Hepatocyte (in vitro differentiated cells): ENCODE measurements at regions not wholly inside any gene's neighbourhood (a gene's known extent, or its start where the extent isn't known, plus 50 kb on each side); places are given as distances from the start of the nearest gene placed in this dataset.
A peak's percentile ranks its signal among the peaks of the same experiment; 100 is the strongest.
"Not testable (repeated sequence)": the region's sequence is repeated elsewhere in the genome, so short reads cannot be mapped to it uniquely, and the experiment has no call there.

Source experiments
- DNase-seq: peaks from one replicate; pipeline ENCODE4 v3.0.0-alpha.2; 2016; ENCODE audit warnings: low spot score
- H2AFZ ChIP-seq: fragments of 200-600 bp; sonication (generic); 2 replicates; pipeline ENCODE4 v1.6.0; 2016; ENCODE audit warnings: antibody characterized with exemption, mild to moderate bottlenecking
- H3K27ac ChIP-seq: fragments of 200-600 bp; sonication (generic); 2 replicates; pipeline ENCODE4 v1.5.1; 2016; ENCODE audit warnings: mild to moderate bottlenecking
- H3K27me3 ChIP-seq: fragments of 200-600 bp; sonication (generic); 2 replicates; pipeline ENCODE4 v1.6.1; 2016
- H3K36me3 ChIP-seq: fragments of 200-600 bp; sonication (generic); replicated peaks from 2 replicates; pipeline ENCODE4 v1.5.1; 2016; ENCODE audit warnings: low read depth; ENCODE audit not compliant: insufficient read depth
- H3K4me1 ChIP-seq: fragments of 200-600 bp; sonication (generic); 2 replicates; pipeline ENCODE4 v1.5.1; 2016; ENCODE audit warnings: mild to moderate bottlenecking, moderate library complexity; ENCODE audit not compliant: insufficient read depth
- H3K4me2 ChIP-seq: fragments of 200-600 bp; sonication (generic); 2 replicates; pipeline ENCODE4 v1.6.0; 2016
- H3K4me3 ChIP-seq: fragments of 200-600 bp; sonication (generic); 2 replicates; pipeline ENCODE4 v1.5.1; 2016; ENCODE audit warnings: mild to moderate bottlenecking
- H3K79me2 ChIP-seq: fragments of 200-600 bp; sonication (generic); 2 replicates; pipeline ENCODE4 v1.6.0; 2017; ENCODE audit warnings: mild to moderate bottlenecking
- H3K9me2 ChIP-seq: fragments of 200-600 bp; sonication (generic); replicated peaks from 2 replicates; pipeline ENCODE4 v1.6.0; 2017; ENCODE audit warnings: mild to moderate bottlenecking; ENCODE audit not compliant: insufficient read depth
- H3K9me3 ChIP-seq: fragments of 200-600 bp; sonication (generic); 2 replicates; pipeline ENCODE4 v1.5.1; 2016; ENCODE audit warnings: low read depth, mild to moderate bottlenecking
- H4K20me1 ChIP-seq: fragments of 200-600 bp; sonication (generic); 2 replicates; pipeline ENCODE4 v1.6.0; 2016; ENCODE audit warnings: mild to moderate bottlenecking; ENCODE audit not compliant: insufficient read depth, poor library complexity, severe bottlenecking
- CTCF ChIP-seq: fragments of 200-600 bp; sonication (generic); IDR thresholded peaks from 2 replicates; pipeline ENCODE4 v1.5.1; 2016; ENCODE audit warnings: antibody characterized with exemption, mild to moderate bottlenecking; ENCODE audit not compliant: poor library complexity
- EZH2 ChIP-seq: fragments of 200-600 bp; sonication (generic); IDR thresholded peaks from 2 replicates; pipeline ENCODE4 v1.6.1; 2016; ENCODE audit warnings: antibody characterized with exemption, mild to moderate bottlenecking, borderline replicate concordance
- EZH2phosphoT487 ChIP-seq: fragments of 200-600 bp; sonication (generic); IDR thresholded peaks from one replicate; pipeline ENCODE4 v1.6.1; 2018; ENCODE audit warnings: antibody characterized with exemption, mild to moderate bottlenecking, low read depth, moderate library complexity; ENCODE audit not compliant: unreplicated experiment, severe bottlenecking
- WGBS: methylation state at CpG from one replicate; pipeline ENCODE4 v1.1.6; 2016; ENCODE audit warnings: low lambda C conversion rate; ENCODE audit errors: missing lambda C conversion rate; 5-methylcytosine and 5-hydroxymethylcytosine counted together

GRCh38 chr7:17098515-17098914, 199.9 kb upstream of the AHR start:
- Histone ChIP-seq H3K9me2 (no peaks in the 10 kb centered on the region), H2AFZ (no peak overlapping the region), H3K4me3 (no peak overlapping the region), H4K20me1 (no peaks in the 10 kb centered on the region), H3K4me1 (no peaks in the 10 kb centered on the region), H3K9me3 (no peaks in the 10 kb centered on the region), H3K79me2 (no peaks in the 10 kb centered on the region), H3K4me2 (no peak overlapping the region), H3K27me3 (no peaks in the 10 kb centered on the region), H3K27ac (no peak overlapping the region), H3K36me3 (no peaks in the 10 kb centered on the region)
- no peak for DNase-seq
- TF ChIP-seq EZH2: no peak
- TF ChIP-seq CTCF: no peak
- TF ChIP-seq EZH2phosphoT487: no peak
- 89% methylated on average over 1 of the region's 1 CpG for WGBS

DNA sequence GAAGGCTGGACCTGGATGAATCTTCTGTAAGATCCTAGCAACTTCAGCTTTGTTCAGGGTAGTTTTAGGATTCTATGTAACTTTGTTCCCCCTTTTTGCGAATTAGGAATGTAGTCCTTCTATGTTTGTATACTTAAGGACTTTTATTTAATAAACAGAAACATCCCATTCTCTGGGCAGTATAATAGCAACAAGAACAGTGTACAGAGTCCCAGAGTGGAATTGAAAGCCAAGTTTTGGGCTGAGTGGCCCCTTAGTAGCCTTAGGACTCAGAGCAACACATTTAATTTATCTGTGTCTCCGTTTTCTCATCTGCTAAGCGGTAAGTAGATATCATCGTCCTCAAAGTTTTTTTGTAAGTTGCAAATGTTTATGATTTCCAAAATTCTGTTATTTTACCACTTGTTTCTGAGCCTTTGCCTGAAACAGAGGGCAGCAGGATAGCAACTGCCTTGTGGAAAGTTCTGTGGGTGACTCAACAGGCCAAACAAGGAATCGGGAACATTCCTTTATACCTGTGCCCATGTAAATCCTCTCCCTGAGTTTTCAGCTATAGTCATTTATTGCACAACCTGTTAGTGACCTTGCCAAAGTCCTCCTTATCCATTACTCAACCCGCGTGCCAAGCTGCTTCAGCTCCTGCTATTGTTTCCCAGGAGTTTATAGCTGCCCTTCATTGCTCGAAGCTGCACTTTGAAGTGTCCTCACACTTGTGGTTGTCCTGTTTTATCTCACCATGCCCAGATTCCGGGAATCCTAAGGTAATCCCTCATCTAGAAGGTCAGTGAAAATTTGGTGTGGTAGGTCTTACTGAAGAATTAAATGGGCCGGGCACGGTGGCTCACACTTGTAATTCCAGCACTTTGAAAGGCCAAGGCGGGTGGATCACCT, 199.1 kb upstream of the AHR start:
- H3K9me3 ChIP-seq: no peaks in the 10 kb centered on the region
- WGBS: 69% methylated on average over 12 of the region's 12 CpGs
- H4K20me1 ChIP-seq: no peaks in the 10 kb centered on the region
- no peaks in the 10 kb centered on the region for H3K36me3 ChIP-seq
- H2AFZ ChIP-seq: no peak overlapping the region
- DNase-seq: peak; percentile 74
- H3K27ac ChIP-seq: peak overlapping the region; percentile 74
- TF ChIP-seq EZH2phosphoT487 (no peak), CTCF (no peak), EZH2 (no peak)
- H3K4me1 ChIP-seq: no peaks in the 10 kb centered on the region
- H3K79me2 ChIP-seq: no peaks in the 10 kb centered on the region
- H3K4me2 ChIP-seq: no peak overlapping the region
- H3K4me3 ChIP-seq: no peak overlapping the region
- H3K27me3 ChIP-seq: no peaks in the 10 kb centered on the region
- H3K9me2 ChIP-seq: no peaks in the 10 kb centered on the region

GRCh38 chr7:17099974-17100509, 198.4 kb upstream of the AHR start:
- not testable (repeated sequence) for H3K4me2 ChIP-seq

DNA sequence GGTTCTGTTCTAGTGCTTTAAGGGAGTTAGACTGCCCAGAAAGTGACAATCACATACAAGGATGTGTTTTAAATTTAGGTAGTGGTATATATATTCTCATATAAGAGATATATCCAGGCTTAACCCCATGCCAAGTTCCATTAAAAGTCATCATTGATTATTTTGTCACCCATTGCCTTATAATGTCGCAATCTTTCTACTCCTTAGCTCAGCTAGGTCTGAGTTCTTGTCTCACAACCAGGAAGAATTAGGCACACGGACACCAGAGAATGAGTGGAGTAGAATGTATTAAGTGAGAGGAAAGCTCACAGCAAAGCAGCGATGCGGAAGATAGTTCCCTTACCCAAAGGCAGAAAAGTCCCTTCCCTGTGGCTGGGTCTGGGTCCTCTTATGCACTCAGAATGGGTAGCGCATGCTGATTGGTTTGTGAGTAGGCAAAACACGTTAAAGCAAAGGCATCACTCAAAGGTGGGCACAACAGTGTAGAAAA, 197.2 kb upstream of the AHR start:
- TF ChIP-seq CTCF: no peak
- no peak for TF ChIP-seq EZH2phosphoT487
- TF ChIP-seq EZH2: no peak
- H3K36me3 ChIP-seq: no peaks in the 10 kb centered on the region
- no peak overlapping the region for H3K4me2 ChIP-seq
- H3K9me2 ChIP-seq: no peaks in the 10 kb centered on the region
- 94% methylated on average over 6 of the region's 6 CpGs for WGBS
- DNase-seq: no peak
- H3K27ac ChIP-seq: no peak overlapping the region
- H3K79me2 ChIP-seq: no peaks in the 10 kb centered on the region
- no peak overlapping the region for H3K4me3 ChIP-seq
- no peaks in the 10 kb centered on the region for H4K20me1 ChIP-seq
- H3K27me3 ChIP-seq: no peaks in the 10 kb centered on the region
- no peak overlapping the region for H2AFZ ChIP-seq
- H3K9me3 ChIP-seq: no peaks in the 10 kb centered on the region
- no peaks in the 10 kb centered on the region for H3K4me1 ChIP-seq

More at GRCh38 chr7:17099974-17100509, 198.4 kb upstream of the AHR start:
- not testable (repeated sequence) for H3K9me2 ChIP-seq, H3K27me3 ChIP-seq, H3K36me3 ChIP-seq, H3K4me1 ChIP-seq, H3K79me2 ChIP-seq, H2AFZ ChIP-seq, H3K9me3 ChIP-seq, DNase-seq, H3K4me3 ChIP-seq, H4K20me1 ChIP-seq
- WGBS: 96% methylated on average over 2 of the region's 2 CpGs
- peak overlapping the region; percentile 74 for H3K27ac ChIP-seq
